OCI-LY7 (cell line): ENCODE measurements at regions not wholly inside any gene's neighbourhood (a gene's known extent, or its start where the extent isn't known, plus 50 kb on each side); places are given as distances from the start of the nearest gene placed in this dataset.

Experiments used
- BruUV-seq: library from RNA; stranded (reverse); fragments of 400-500 nt; replicated peaks from 2 replicates; lab custom pipeline; 2021; lab: Mats Ljungman, UMichigan
- CTCF ChIA-PET: fragments of 300-600 bp; sonication (Branson Sonifier 250); formaldehyde crosslinking; loops from one replicate; lab custom pipeline; 2022; ENCODE audit warnings: antibody characterized with exemption; ENCODE audit not compliant: unreplicated experiment; lab: Charles Lee
- POLR2A ChIA-PET: fragments of 300-600 bp; sonication (Branson Sonifier 250); formaldehyde crosslinking; loops from one replicate; lab custom pipeline; 2022; ENCODE audit warnings: antibody characterized with exemption; lab: Charles Lee
- DNase-seq: peaks from one replicate; pipeline ENCODE4 v3.0.0-alpha.2; 2015; ENCODE audit warnings: low spot score
- H2AFZ ChIP-seq: fragments of 200-600 bp; sonication (generic), shearing (Covaris generic); 2 replicates; pipeline ENCODE4 v1.6.1; 2014; ENCODE audit warnings: mild to moderate bottlenecking, antibody characterized with exemption, low read length, moderate library complexity
- H3K27ac ChIP-seq: fragments of 200-600 bp; sonication (generic); 2 replicates; pipeline ENCODE4 v1.5.1; 2014; ENCODE audit warnings: mixed run types, low read depth, mild to moderate bottlenecking, moderate library complexity, low read length, inconsistent platforms; ENCODE audit not compliant: poor library complexity, severe bottlenecking
- H3K36me3 ChIP-seq: fragments of 200-600 bp; sonication (generic); 2 replicates; pipeline ENCODE4 v1.6.1; 2014; ENCODE audit warnings: mild to moderate bottlenecking, antibody characterized with exemption, low read length, moderate library complexity, mixed read lengths; ENCODE audit not compliant: insufficient read depth
- H3K4me1 ChIP-seq: fragments of 200-600 bp; sonication (generic); 2 replicates; pipeline ENCODE4 v1.5.1; 2014; ENCODE audit warnings: mild to moderate bottlenecking, low read length; ENCODE audit not compliant: insufficient read depth, poor library complexity, severe bottlenecking
- H3K4me2 ChIP-seq: fragments of 200-600 bp; sonication (generic); 2 replicates; pipeline ENCODE4 v1.6.1; 2014; ENCODE audit warnings: mild to moderate bottlenecking, low read length
- H3K4me3 ChIP-seq: fragments of 200-600 bp; sonication (generic); 2 replicates; pipeline ENCODE4 v1.5.1; 2014; ENCODE audit warnings: mild to moderate bottlenecking, low read depth, low read length; ENCODE audit not compliant: poor library complexity, severe bottlenecking
- H3K79me2 ChIP-seq: fragments of 200-600 bp; sonication (generic); 2 replicates; pipeline ENCODE4 v1.6.1; 2016; ENCODE audit warnings: low read depth, mild to moderate bottlenecking, low read length, moderate library complexity, mixed read lengths; ENCODE audit not compliant: insufficient read depth
- H3K9me2 ChIP-seq: fragments of 200-600 bp; sonication (generic); 2 replicates; pipeline ENCODE4 v1.6.1; 2016; ENCODE audit warnings: mild to moderate bottlenecking, low read length, mixed read lengths; ENCODE audit not compliant: insufficient read depth
- H3K9me3 ChIP-seq: fragments of 200-600 bp; sonication (generic); 2 replicates; pipeline ENCODE4 v1.6.1; 2014; ENCODE audit warnings: mild to moderate bottlenecking, mixed run types, low read length, mixed read lengths
- H4K20me1 ChIP-seq: fragments of 200-600 bp; sonication (generic); 2 replicates; pipeline ENCODE4 v1.6.1; 2014; ENCODE audit warnings: mild to moderate bottlenecking, antibody characterized with exemption, low read length, moderate library complexity, mixed read lengths; ENCODE audit not compliant: insufficient read depth
- CTCF ChIP-seq: fragments of 200-600 bp; sonication (generic); conservative IDR thresholded peaks from 2 replicates; pipeline ENCODE4 v1.5.1; 2014; ENCODE audit warnings: mild to moderate bottlenecking, antibody characterized with exemption, low read length, moderate library complexity, mixed read lengths
- EZH2phosphoT487 ChIP-seq: fragments of 200-600 bp; sonication (generic); IDR thresholded peaks from 2 replicates; pipeline ENCODE4 v1.6.1; 2018; ENCODE audit warnings: low read depth, borderline replicate concordance, mild to moderate bottlenecking, mixed run types, antibody characterized with exemption, low read length, moderate library complexity, mixed read lengths
- intact Hi-C: fragments of 100-400 bp; cut with micrococcal nuclease; formaldehyde crosslinking; loops from one replicate; pipeline ENCODE4 v1.10.0; 2022; ENCODE audit not compliant: unreplicated experiment

- Histone ChIP-seq H3K4me2 (no peak overlapping the region), H4K20me1 (no peaks in the 10 kb centered on the region), H3K79me2 (no peaks in the 10 kb centered on the region), H2AFZ (no peak overlapping the region), H3K9me3 (no peaks in the 10 kb centered on the region), H3K27ac (no peak overlapping the region), H3K9me2 (no peaks in the 10 kb centered on the region), H3K4me3 (no peak overlapping the region), H3K36me3 (no peaks in the 10 kb centered on the region), H3K4me1 (no peaks in the 10 kb centered on the region)
- intact Hi-C loops = no loop called here
- POLR2A ChIA-PET = interaction anchor here (0.7 kb wide), 1 partner anchor 53 kb away, joined by 5 read pairs; no protein-coding TSS in a partner anchor
- CTCF ChIA-PET = no interaction called here
- TF ChIP-seq CTCF (no peak), EZH2phosphoT487 (no peak)
- no peak for DNase-seq
- BruUV-seq = no TSS peak
Observed at GRCh38 chr13:22286338-22286737, 615.5 kb downstream of the FGF9 start.

- no peaks in the 10 kb centered on the region for H3K9me3 ChIP-seq
- DNase-seq = no peak
- H2AFZ ChIP-seq = no peak overlapping the region
- no peaks in the 10 kb centered on the region for H3K36me3 ChIP-seq
- no TSS peak for BruUV-seq
- no peaks in the 10 kb centered on the region for H3K4me1 ChIP-seq
- H3K9me2 ChIP-seq = no peaks in the 10 kb centered on the region
- H3K79me2 ChIP-seq = no peaks in the 10 kb centered on the region
- no peak overlapping the region for H3K4me3 ChIP-seq
- H4K20me1 ChIP-seq = no peaks in the 10 kb centered on the region
- no peak overlapping the region for H3K27ac ChIP-seq
- no peak overlapping the region for H3K4me2 ChIP-seq
- ChIA-PET POLR2A (no interaction called here), CTCF (no interaction called here)
- TF ChIP-seq EZH2phosphoT487 (no peak), CTCF (no peak)
- intact Hi-C loops = no loop called here
Observed at GRCh38 chr13:22287343-22287920, 616.6 kb downstream of the FGF9 start.

- CTCF ChIA-PET = no interaction called here
- no TSS peak for BruUV-seq
- Histone ChIP-seq H2AFZ (no peak overlapping the region), H3K4me3 (no peak overlapping the region), H3K36me3 (no peaks in the 10 kb centered on the region), H3K9me3 (no peaks in the 10 kb centered on the region), H3K4me1 (no peaks in the 10 kb centered on the region), H4K20me1 (no peaks in the 10 kb centered on the region), H3K79me2 (no peaks in the 10 kb centered on the region), H3K27ac (no peak overlapping the region), H3K4me2 (no peak overlapping the region), H3K9me2 (no peaks in the 10 kb centered on the region)
- DNase-seq = no peak
- intact Hi-C loops = no loop called here
- TF ChIP-seq CTCF (no peak), EZH2phosphoT487 (no peak)
- POLR2A ChIA-PET = no interaction called here
Observed at GRCh38 chr13:22288496-22288895, 617.6 kb downstream of the FGF9 start.
